GM19351 (cell line): ENCODE measurements at regions not wholly inside any gene's neighbourhood (a gene's known extent, or its start where the extent isn't known, plus 50 kb on each side); places are given as distances from the start of the nearest gene placed in this dataset.
"Not testable (repeated sequence)": the region's sequence is repeated elsewhere in the genome, so short reads cannot be mapped to it uniquely, and the experiment has no call there.

Experiments
- ATAC-seq: cut with Tn5 transposase; IDR thresholded peaks from one replicate; pipeline ENCODE4 v1.9.1; 2021; ENCODE audit warnings: mild to moderate bottlenecking, moderate library complexity; ENCODE audit not compliant: unreplicated experiment

DNA sequence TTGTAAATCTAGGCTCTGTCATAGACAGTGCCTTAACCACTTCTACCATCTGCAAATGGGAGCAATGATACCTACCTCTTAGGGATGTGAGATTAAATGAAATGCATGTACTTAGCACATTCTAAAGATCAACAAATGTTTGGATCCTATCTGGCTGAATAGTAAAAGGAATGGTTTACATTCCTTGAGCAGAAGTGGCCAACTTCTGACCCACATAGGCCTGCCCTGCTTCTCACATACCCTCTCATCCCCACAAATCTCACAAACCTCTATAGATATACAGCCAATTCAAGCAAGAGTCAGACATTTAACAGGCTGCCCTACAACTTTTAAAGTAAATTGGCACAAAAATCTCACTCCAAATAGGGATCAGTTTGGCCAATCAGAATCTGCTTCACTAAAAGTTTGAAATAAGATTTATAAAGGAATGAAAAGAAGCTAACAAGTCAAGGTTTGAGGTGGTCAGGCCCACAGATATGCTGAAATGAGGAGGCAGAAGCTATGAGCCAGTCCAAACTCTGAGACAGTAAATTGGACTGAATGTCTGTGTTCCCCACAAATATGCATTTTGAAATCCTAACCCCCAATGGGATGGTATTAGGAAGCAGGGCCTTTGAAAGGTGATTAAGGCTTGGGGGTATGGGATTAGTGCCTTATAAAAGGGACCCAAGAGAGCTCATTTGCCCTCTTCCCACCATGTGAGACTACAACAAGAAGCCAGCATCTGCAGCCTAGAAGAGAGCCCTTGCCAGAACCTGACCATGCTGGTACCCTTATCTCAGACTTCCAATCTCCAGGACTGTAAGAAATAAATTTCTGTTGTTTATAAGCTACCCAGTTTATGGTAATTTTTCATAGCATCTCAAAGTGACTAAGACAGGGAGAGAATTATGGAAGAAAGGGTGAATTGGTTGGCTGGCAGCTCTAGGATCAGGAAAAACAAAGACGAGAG, 227.8 kb upstream of the RBMS1 start:
- ATAC-seq: no peak

DNA sequence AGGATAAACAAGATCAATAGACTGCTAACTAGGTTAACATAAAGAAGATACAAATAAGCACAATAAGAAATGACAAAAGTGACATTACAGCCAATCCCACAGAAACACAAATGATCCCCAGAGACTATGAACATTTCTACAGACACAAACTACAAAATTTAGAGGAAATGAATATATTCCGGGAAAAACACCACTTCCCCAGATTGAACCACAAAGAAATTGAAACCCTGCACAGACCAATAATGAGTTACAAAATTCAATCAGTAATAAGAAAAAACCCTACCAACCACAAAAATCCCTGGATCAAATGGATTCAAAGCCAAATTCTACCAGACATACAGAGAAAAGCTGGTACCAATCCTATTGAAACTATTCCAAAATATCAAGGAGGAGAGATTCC, 232.4 kb upstream of the RBMS1 start:
- no peak for ATAC-seq

DNA sequence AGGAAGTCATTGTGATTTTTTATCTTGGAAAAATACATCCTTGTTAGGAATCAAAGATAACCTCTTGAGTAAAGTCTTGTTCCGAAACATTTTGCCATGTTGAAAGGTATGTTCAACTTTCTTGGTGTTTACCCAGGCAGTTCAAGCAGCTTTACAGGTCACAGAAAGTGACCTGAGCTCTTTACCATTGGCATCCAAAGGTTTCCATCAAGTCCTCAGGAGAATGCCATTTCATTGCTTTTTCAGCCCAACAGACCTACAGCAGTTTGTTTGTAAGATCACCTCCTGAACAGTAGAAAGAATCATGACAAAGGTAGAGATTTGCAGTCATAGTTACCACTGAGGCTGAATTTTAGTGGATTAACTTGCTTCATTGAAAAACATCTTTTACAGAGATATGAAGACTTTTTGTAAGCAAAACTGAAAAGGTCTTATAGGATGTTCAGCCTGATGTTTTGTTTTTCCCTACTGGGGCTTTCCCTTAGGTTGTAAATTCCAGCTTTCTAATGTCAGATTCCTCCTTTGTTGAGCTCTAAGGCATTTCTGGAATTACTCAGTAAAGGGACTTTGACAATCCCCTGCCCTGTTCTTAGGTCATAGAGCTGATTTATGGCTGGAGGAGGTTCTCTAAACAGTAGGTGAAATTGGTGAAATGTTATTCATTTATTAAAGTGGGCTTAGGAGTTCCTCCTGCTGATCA, 236.8 kb upstream of the RBMS1 start:
- no peak for ATAC-seq

DNA sequence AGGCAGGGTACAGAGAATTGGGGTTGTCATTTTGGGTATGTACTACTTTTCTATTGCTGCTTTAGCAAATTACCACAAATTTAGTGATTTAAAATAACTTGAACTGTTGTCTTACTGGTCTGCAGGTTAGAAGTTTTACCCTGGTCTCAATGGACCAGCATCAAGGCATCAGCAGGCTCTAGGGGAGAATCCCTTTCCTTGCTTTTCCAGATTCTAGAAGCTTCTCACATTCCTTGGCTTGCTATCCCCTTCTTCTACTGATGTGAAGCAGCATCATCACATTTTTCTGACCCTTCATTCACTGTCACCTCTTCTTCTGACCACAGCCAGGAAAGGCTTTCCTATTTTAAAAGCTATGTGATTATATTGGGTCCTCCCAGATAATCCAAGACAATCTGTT, 237.8 kb upstream of the RBMS1 start:
- ATAC-seq: no peak

DNA sequence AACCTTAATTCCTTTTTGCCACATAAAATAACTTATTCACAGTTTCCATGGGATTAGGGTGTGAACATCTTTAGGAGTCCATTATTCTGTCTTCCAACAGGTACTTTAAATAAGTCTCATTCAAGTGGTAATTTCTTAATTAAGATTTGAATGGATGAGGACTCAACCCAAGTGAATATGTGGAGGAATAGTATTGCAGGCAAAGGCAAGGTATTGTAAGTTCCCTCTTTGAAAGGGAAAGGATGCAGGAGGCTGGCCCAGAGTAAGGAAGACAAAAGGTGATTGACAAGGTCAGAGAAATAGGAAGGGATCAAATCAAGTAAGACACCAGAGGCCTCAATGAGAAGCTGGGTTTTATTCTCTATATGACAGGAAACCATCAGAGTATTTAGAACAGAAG, 238.2 kb upstream of the RBMS1 start:
- ATAC-seq: no peak

DNA sequence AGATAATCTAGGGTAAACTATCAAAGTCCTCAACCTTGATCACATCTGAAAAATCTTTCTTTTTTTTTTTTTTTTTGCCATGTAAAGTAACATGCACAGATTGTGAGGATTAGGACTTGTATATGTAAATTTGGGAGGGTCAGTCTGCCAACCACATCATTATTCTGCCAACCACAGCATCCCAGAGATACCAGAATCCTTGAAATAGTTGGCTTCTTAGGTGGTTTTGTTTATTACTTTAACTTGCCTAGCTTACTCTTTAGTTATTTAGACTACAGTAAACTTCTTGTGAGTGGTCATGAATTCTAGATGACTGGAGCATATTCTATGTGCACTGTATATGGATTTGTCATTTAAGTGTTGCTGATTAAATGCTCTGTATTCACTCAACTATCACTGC, 242.1 kb upstream of the RBMS1 start:
- no peak for ATAC-seq

DNA sequence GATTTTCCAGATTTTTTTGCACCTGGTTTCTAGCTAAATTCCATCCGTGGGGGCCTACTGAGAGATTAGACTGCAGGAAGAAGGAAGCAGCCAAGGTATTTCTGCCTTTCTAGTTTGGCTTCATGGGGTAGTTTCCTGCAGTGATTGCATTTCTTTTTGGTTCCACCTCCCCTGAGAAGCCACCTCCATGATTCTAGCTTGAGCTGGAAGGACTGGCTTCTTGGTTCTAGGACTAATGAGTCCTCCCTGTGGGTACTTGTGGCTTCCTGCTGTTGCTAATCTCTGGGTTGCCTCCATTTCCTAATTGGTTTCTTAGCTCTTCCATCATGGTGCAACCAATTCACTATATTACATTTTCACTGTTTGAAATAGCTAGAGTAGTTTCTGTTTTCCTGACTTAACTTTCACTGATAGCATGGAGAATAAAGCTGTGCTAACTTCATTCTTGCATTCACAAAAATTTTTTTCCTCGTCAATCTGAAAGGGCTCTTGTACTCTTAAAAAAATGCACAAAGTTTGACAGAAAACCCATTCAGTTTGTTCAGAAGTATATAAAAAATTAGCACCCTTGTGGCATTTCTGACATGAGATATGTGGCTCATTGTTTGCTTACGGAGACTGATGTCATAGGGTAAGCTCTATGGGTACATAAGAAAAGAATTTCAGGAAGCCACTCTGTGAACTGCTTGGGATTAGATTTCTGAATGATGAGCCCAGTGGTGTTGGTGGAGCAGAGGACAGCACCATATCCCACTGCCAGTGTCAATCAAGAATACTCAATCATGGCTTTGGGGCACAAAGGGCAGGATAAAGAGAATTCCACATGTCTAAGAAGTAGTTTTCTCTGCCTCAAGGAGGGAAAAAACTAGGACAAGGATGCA, 242.8 kb upstream of the RBMS1 start:
- no peak for ATAC-seq

DNA sequence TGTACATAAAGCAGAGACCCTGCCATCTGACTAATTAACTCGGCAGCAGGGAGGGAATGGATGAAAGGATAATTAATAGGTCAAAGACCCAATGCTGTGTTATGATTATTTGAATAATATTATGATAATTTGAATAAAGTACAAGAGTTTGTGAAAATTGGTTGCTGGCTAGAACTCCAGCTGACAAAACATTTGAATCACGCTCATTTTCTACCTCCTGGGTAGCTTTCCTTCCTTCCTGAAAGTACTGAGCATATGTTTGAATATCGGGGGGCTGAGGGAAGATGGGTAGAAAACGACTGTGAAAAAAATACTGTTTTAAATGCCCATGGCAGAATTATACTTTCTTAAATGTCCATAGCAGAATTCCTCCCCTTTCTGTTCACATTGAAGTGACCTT, 243.6 kb upstream of the RBMS1 start:
- ATAC-seq: no peak

DNA sequence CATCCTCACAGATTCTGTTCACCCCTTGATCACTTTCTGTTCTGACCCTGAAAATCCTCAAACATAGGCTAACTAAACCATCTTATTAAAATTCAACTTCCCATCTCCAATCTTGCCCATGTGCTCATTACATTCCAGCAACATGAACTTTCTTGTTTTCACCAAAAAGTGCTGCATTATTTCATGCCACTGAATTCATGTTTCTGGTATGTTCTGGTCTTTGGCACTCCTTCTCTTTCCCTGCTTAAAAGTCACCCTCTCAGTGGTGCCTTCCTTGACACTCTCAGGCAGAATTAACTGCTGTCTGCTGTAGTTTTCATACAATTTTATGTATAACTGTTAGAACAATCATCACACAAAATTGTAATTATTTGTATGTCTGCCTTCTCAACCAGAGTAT, 247.7 kb upstream of the RBMS1 start:
- no peak for ATAC-seq

DNA sequence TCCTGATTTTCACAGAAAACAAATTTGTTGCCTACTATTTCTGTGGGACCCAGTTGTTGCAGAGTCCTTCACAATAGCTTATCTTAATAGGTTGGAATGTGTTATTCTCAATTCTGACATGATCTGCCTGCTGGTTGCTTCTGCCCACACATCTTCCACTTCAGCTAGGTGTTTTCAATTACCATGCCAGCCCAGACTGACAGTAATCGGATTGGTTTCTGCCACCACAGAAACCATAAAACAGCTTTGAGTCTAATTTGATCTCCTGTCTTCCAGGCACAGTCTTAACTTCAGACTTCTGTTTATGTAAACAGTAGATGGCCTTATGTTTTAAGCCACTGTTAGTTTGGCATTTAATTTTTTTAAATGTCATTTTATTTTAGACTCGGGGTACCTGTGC, 248.2 kb upstream of the RBMS1 start:
- no peak for ATAC-seq

DNA sequence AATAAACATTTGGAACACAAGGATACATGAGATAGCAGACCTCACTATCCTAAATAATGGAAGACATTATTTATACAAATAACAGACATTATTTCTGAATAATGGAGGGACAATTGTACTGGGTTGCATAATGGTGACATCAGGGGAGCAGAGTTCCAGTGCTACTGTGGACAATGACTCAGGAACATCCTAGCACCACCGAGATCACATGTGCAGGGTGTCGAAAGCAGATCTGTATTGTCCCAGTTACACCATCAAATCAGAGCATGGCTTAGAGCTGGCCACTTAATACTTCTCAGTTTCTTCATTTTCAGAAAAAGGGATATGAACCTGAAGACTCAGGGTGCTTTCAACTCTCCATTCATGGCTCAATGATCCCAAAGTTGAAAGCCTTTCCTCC, 249.1 kb upstream of the RBMS1 start:
- no peak for ATAC-seq

DNA sequence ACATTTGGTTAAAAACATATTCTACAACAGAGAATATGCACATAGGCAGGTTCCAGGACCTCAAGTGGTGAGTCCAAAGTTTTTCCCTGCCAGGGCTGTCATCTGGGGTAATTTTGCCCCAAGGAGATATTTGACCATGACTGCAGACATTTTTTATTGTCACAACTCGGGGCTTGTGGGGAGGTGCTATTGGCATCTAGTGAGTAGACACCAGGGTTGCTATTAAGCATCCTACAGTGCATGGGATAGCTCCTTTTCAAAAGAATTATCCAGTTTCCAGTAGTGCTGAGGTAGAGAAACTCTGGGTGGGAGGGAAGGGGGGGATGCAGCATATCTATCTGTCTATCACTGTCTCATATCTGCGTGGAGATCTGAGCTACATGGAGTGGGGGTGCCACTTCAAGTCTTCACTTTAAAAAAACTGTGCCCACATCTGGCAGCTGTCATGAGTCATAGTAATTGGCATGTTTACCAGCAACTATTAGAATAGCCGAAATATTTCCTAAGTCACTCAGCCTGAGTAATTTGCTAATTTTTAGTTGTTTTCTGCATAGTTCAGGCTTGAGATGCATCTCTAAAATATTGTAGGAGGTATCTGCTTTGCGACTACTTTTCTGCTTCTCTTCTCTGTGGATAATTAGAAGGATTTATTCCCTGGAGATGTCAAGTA, 254.0 kb upstream of the RBMS1 start:
- ATAC-seq: no peak

DNA sequence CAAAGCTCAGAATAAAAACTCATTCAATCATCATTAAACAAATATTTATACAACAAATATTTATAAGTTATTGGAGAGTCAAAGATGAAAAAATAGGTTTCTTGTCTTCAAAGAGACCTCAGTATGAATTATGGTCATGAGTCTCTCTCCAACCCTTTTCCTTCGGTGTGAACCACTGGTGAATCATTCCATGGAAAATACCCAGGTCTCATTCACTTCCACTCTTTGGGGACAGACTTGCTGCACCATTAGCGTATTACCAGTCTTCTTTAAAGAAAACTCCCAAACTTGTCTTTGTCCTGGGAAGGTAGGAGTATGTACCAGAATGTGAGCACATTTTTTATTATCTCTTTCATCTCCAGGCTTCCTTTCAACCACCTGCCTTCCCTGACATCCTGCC, 257.4 kb upstream of the RBMS1 start:
- ATAC-seq: no peak

DNA sequence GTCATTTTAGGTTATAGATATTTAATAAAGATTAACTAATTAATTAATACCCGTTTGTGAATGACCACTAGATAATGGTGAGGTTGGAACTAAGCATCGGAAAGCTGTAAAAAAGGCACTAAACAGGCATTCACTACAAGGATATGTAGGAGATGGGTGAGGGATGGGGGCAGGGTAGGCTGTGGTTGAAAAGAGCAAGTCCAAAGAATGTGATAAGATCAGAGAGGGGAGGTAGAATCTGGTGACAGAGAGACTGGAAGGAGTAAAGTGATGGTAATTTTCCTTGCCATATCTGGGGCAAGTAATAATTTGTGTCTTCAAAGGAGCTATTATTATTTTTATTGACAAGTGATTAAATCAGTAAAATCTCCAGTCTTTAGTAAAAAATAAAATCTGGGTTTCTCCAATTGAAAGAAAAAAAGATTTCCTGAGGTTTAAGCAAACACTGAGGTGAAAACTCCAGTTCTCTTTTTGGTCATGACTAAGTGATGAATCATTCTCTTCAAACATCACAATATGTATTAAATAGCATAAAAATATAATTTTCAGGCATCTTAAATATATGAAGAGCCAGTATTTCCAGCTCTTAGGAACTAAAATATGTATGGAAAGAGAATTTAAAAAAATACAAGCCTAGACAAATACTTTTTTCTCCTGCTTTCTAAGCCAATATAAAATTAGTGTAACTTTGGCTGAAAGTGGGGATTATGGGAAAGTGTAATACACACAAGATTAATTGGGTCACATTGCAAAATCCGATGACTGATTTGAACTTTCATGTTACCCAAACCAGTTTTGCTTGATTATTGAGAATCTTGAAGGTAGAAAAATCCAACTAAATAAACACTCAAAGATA, 259.1 kb upstream of the RBMS1 start:
- no peak for ATAC-seq

DNA sequence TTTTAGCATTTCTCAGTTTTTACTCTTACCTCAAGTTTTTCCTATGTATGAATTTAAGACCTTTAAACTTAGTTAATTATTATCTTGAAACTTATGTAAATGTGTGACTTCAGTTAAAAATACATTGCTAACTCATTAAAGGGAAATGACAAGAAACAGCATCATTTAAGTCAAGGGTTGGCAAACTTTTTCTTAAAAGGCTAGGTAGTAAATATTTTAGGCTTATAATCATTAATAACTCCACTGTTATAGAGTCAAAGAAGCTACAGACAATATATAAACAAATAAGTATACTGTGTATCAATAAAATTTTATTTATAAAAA, 259.7 kb upstream of the RBMS1 start:
- no peak for ATAC-seq

DNA sequence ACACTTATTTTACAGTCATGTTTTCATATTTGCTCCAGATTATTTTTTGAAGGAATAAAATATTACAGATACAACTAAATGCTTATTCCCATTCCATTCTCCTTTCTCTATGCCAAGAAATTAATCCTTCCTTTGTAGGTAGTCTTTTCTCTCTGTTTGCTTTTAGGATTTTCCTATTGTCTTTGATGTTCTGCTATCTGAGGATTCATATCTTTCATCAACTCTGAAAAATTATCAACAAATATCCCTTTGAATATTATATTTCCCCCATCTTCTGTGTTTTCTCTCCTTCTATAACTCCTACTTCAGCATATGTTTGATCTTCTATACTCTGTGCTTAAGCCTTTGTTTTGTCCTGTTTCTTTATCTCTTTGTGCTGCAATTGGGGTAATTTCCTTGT, 260.4 kb upstream of the RBMS1 start:
- no peak for ATAC-seq

DNA sequence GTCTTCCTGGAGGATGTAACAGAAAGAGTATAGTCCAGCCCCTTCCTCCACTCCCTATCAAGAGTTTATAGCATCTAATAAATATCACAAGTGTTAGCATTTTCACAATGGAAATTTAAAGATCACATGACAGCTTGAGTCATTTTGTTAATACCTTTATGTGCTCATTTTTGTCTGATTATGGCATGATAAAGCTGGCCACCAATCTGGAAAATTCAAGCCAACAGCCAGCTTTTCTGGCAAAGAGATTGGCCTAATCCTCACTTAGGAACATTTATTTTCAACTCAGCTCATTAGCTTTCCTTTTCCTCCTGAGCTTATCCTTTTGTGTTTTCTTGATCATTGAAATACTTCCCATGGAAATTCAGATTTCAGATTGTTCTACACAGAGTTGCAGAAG, 262.9 kb upstream of the RBMS1 start:
- no peak for ATAC-seq

DNA sequence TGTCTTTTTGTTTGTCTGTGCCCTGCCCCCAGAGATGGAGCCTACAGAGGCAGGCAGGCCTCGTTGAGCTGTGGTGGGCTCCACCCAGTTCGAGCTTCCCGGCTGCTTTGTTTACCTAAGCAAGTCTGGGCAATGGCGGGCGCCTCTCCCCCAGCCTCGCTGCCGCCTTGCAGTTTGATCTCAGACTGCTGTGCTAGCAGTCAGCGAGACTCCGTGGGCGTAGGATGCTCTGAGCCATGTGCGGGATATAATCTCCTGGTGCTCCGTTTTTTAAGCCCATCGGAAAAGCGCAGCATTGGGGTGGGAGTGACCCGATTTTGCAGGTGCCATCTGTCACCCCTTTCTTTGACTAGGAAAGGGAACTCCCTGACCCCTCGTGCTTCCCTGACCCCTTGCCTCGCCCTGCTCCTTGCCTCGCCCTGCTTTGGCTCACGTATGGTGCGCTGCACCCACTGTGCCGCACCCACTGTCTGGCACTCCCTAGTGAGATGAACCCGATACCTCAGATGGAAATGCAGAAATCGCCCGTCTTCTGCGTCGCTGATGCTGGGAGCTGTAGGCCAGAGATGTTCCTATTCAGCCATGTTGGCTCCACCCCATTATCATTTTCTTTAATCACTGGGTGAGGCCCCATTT, 269.0 kb upstream of the RBMS1 start:
- ATAC-seq: not testable (repeated sequence)

DNA sequence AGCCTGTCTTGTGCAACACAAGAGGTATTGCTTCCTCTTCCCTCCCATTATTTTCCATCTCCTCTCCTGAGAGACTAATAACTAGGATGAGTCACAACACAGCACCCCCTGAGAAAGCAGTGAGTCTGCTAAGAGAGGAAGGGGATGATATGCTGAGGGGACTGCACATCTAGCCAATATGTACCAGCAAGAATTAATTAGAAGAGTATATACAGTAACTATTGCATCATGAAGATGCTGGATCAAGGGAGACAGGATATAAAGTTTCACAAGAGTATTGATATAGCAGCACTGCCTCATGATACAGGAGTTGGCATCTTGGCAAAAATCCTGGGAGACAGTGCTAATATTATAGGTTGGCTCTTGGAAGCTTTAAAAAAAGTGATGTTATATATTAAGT, 289.9 kb upstream of the RBMS1 start:
- no peak for ATAC-seq

DNA sequence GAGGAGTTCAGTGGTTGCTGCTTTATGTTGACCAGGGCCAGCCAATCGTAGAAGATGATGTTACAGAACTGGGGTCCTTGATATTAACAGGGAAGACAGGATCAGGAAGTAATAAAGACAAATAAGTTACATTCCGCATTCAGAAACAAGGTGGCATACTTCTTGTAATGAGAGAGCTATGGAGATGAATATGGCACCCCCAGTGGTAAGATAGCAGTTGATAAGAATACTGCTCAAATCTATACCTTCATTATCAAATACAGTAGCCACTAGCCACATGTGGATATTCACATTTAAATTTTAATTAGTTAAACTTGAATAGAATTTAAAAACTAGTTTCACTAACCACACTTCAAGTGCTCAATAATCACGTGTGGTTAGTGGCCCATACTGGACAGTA, 290.4 kb upstream of the RBMS1 start:
- ATAC-seq: no peak
